ENCODE measurements at regions not wholly inside any gene's neighbourhood (a gene's known extent, or its start where the extent isn't known, plus 50 kb on each side); places are given as distances from the start of the nearest gene placed in this dataset.

GRCh38 chr17:12575641-12576040 is 90.0 kb upstream of the MYOCD start:
- TF ChIP-seq EP300 (IDR thresholded peaks at IDR 0.05) = no peak
- TF ChIP-seq POLR2A (IDR thresholded peaks at IDR 0.05) = no peak
- no peak for TF ChIP-seq CTCF (IDR thresholded peaks at IDR 0.05)
- TF ChIP-seq POLR2AphosphoS5 (IDR thresholded peaks at IDR 0.05) = no peak
